CD4-positive, alpha-beta T cell (primary cell): ENCODE measurements at regions not wholly inside any gene's neighbourhood (a gene's known extent, or its start where the extent isn't known, plus 50 kb on each side); places are given as distances from the start of the nearest gene placed in this dataset.

Source experiments
- ATAC-seq: fragments of 200-7000 bp; cut with Tn5 transposase; one replicate; pipeline ENCODE4 v1.10.0; 2022; ENCODE audit warnings: mild to moderate bottlenecking; ENCODE audit not compliant: poor library complexity
- CTCF ChIA-PET: fragments of 350-600 bp; sonication (Branson Sonifier 250); formaldehyde crosslinking; loops from one replicate; lab custom pipeline; 2021; ENCODE audit warnings: antibody characterized with exemption, inconsistent platforms; lab: Charles Lee
- POLR2A ChIA-PET: fragments of 350-600 bp; sonication (Branson Sonifier 250); formaldehyde crosslinking; loops from one replicate; lab custom pipeline; 2021; ENCODE audit warnings: antibody characterized with exemption, inconsistent platforms; lab: Charles Lee
- DNase-seq, 14 experiments: peaks; one replicate each; pipeline ENCODE4 v3.0.0-alpha.2; 2013 to 2020; ENCODE audit warnings: mixed read lengths in 2 of 14
- H3K27ac ChIP-seq, 2 donors: one replicate each; pipeline versions ENCODE4 v1.5.1 to v1.7.0; 2013; ENCODE audit warnings: low read length in 2 of 2, low read depth in 1 of 2, mild to moderate bottlenecking in 1 of 2
- H3K27me3 ChIP-seq, 2 experiments: 1 replicate in 1 of 2; 2 replicates in 1 of 2; pipeline versions ENCODE4 v1.6.1 to v1.7.0; 2013; ENCODE audit warnings: low read length in 2 of 2, control low read depth in 1 of 2, mild to moderate bottlenecking in 1 of 2, moderate library complexity in 1 of 2; ENCODE audit not compliant: insufficient read depth in 2 of 2, control insufficient read depth in 1 of 2
- H3K36me3 ChIP-seq: one replicate; pipeline ENCODE4 v1.6.1; 2013; ENCODE audit warnings: low read length, control low read depth; ENCODE audit not compliant: insufficient read depth
- H3K4me1 ChIP-seq: one replicate; pipeline ENCODE4 v1.6.1; 2013; ENCODE audit warnings: low read length, control low read depth; ENCODE audit not compliant: insufficient read depth
- H3K4me3 ChIP-seq: one replicate; pipeline ENCODE4 v1.5.1; 2013; ENCODE audit warnings: mild to moderate bottlenecking, low read length, moderate library complexity
- H3K9me3 ChIP-seq, 2 experiments: 1 replicate in 1 of 2; 2 replicates in 1 of 2; pipeline versions ENCODE4 v1.6.1 to v1.7.0; 2013; ENCODE audit warnings: low read length in 2 of 2, mild to moderate bottlenecking in 2 of 2, control low read depth in 1 of 2, moderate library complexity in 1 of 2; ENCODE audit not compliant: control insufficient read depth in 1 of 2, insufficient read depth in 1 of 2
- H3K27ac Mint-ChIP-seq: one replicate; pipeline ENCODE4 v1.8.0; 2020; ENCODE audit warnings: mixed read lengths
- H3K27me3 Mint-ChIP-seq: one replicate; pipeline ENCODE4 v1.8.0; 2021; ENCODE audit warnings: mixed read lengths
- H3K36me3 Mint-ChIP-seq: one replicate; pipeline ENCODE4 v1.8.0; 2021; ENCODE audit warnings: low read depth, mixed read lengths
- H3K4me1 Mint-ChIP-seq: one replicate; pipeline ENCODE4 v1.8.0; 2021; ENCODE audit warnings: low read depth, mixed read lengths
- H3K4me3 Mint-ChIP-seq: one replicate; pipeline ENCODE4 v1.8.0; 2020; ENCODE audit warnings: mild to moderate bottlenecking, mixed read lengths
- H3K9me3 Mint-ChIP-seq: one replicate; pipeline ENCODE4 v1.8.0; 2020; ENCODE audit warnings: mixed read lengths
- CTCF ChIP-seq: fragments of 200-600 bp; IDR thresholded peaks from one replicate; pipeline ENCODE4 v1.8.0; 2022; ENCODE audit warnings: antibody characterized with exemption, mild to moderate bottlenecking
- intact Hi-C, 2 experiments: fragments of 100-400 bp; cut with DNase I in 1 of 2; cut with micrococcal nuclease in 1 of 2; formaldehyde crosslinking; loops; one replicate each; pipeline versions ENCODE4 v1.15.1 to v1.9.0; 2023 to 2025; cut with DNase I, micrococcal nuclease

GRCh38 chr5:62130107-62130506, 175.9 kb upstream of the KIF2A start:
- H3K36me3 ChIP-seq = no peaks in the 10 kb centered on the region
- no peak overlapping the region for H3K4me3 ChIP-seq
- TF ChIP-seq CTCF = no peak
- no peaks in the 10 kb centered on the region for H3K9me3 Mint-ChIP-seq
- H3K9me3 ChIP-seq = no peaks in the 10 kb centered on the region
- H3K4me1 Mint-ChIP-seq = no peaks in the 10 kb centered on the region
- no peak overlapping the region for H3K27ac ChIP-seq
- no peaks in the 10 kb centered on the region for H3K36me3 Mint-ChIP-seq
- H3K4me1 ChIP-seq = no peaks in the 10 kb centered on the region
- DNase-seq = no peak
- POLR2A ChIA-PET = no interaction called here
- intact Hi-C loops = no loop called here
- no peak overlapping the region for H3K27ac Mint-ChIP-seq
- H3K27me3 Mint-ChIP-seq = no peaks in the 10 kb centered on the region
- CTCF ChIA-PET = no interaction called here
- H3K4me3 Mint-ChIP-seq = no peak overlapping the region
- H3K27me3 ChIP-seq = no peaks in the 10 kb centered on the region
- no peak for ATAC-seq

GRCh38 chr5:62132276-62132675, 173.7 kb upstream of the KIF2A start:
- H3K9me3 ChIP-seq = no peaks in the 10 kb centered on the region
- intact Hi-C loops = no loop called here
- H3K4me1 Mint-ChIP-seq = no peaks in the 10 kb centered on the region
- ATAC-seq (no peak), DNase-seq (no peak)
- no peaks in the 10 kb centered on the region for H3K36me3 Mint-ChIP-seq
- peaks cover 0 to 4% of the 10 kb centered on the region in 2 experiments for H3K27me3 ChIP-seq
- H3K27ac Mint-ChIP-seq = no peak overlapping the region
- no peak overlapping the region for H3K4me3 Mint-ChIP-seq
- no peak overlapping the region for H3K27ac ChIP-seq
- H3K27me3 Mint-ChIP-seq = no peaks in the 10 kb centered on the region
- no peaks in the 10 kb centered on the region for H3K9me3 Mint-ChIP-seq
- no peak overlapping the region for H3K4me3 ChIP-seq
- POLR2A ChIA-PET = no interaction called here
- TF ChIP-seq CTCF = no peak
- H3K4me1 ChIP-seq = no peaks in the 10 kb centered on the region
- no peaks in the 10 kb centered on the region for H3K36me3 ChIP-seq
- CTCF ChIA-PET = no interaction called here

GRCh38 chr5:62133426-62133825, 172.6 kb upstream of the KIF2A start:
- H3K27me3 ChIP-seq = peaks cover 0 to 4% of the 10 kb centered on the region in 2 experiments
- H3K4me1 Mint-ChIP-seq = no peaks in the 10 kb centered on the region
- ChIA-PET POLR2A (no interaction called here), CTCF (no interaction called here)
- no peak overlapping the region for H3K4me3 Mint-ChIP-seq
- peaks cover 6% of the 10 kb centered on the region for H3K27me3 Mint-ChIP-seq
- no peak overlapping the region for H3K27ac Mint-ChIP-seq
- no peaks in the 10 kb centered on the region for H3K36me3 Mint-ChIP-seq
- no peak overlapping the region for H3K27ac ChIP-seq
- H3K9me3 ChIP-seq = no peaks in the 10 kb centered on the region
- no peaks in the 10 kb centered on the region for H3K9me3 Mint-ChIP-seq
- no peak for ATAC-seq
- H3K4me1 ChIP-seq = no peaks in the 10 kb centered on the region
- intact Hi-C loops = no loop called here
- H3K36me3 ChIP-seq = no peaks in the 10 kb centered on the region
- TF ChIP-seq CTCF = no peak
- no peak for DNase-seq
- H3K4me3 ChIP-seq = no peak overlapping the region
